ENCODE measurements at regions not wholly inside any gene's neighbourhood (a gene's known extent, or its start where the extent isn't known, plus 50 kb on each side); places are given as distances from the start of the nearest gene placed in this dataset.

- H4K5ac ChIP-seq (ENCODE audit: insufficient read length, low read depth, low read length), result no peak overlapping the region
- H2AFZ ChIP-seq (ENCODE audit: low read length), result no peak overlapping the region
- no peak overlapping the region for H2BK20ac ChIP-seq (ENCODE audit: low read length)
- CTCF ChIA-PET (ENCODE audit: partially characterized antibody), result no interaction called here
- no peaks in the 10 kb centered on the region for H3K27me3 ChIP-seq (replicated peaks in 1 of 4; ENCODE audit: control insufficient read depth in 3 of 4, extremely low read depth in 1 of 4, insufficient read depth in 3 of 4, low read length in 3 of 4)
- H2BK15ac ChIP-seq (ENCODE audit: low read length), result no peak overlapping the region
- peaks cover 19 to 29% of the 10 kb centered on the region in 2 experiments; a peak in 3 of 4 replicates for H3K9me3 ChIP-seq (ENCODE audit: insufficient read depth in 2 of 2, low read depth in 1 of 2, low read length in 1 of 2)
- FAIRE-seq (no peak), DNase-seq (ENCODE audit: low read depth in 1 of 2, low spot score in 2 of 2) (no peak)
- no peak overlapping the region for H3K18ac ChIP-seq (ENCODE audit: extremely low read depth, low read length)
- no peak overlapping the region for H3K4me2 ChIP-seq (ENCODE audit: insufficient read depth in 1 of 2, low read depth in 2 of 2, low read length in 2 of 2)
- H3K4me1 ChIP-seq (replicated peaks in 1 of 4; ENCODE audit: control insufficient read depth in 3 of 4, insufficient read depth in 4 of 4, low read length in 3 of 4), result no peaks in the 10 kb centered on the region
- 85% methylated on average over 1 of the region's 1 CpG; no CpG with 5 or more reads in 1 of the 2 experiments for WGBS, 2 experiments (ENCODE audit: extremely low coverage in 1 of 2, insufficient coverage in 1 of 2, insufficient read length in 1 of 2, insufficient replicate concordance in 2 of 2, low coverage in 1 of 2, low lambda C conversion rate in 2 of 2, missing lambda C conversion rate in 1 of 2)
- H3K79me1 ChIP-seq (ENCODE audit: low read depth, low read length), result no peaks in the 10 kb centered on the region
- H3K27ac ChIP-seq (ENCODE audit: low read depth, low read length), result no peak overlapping the region
- POLR2A ChIA-PET (ENCODE audit: partially characterized antibody), result no interaction called here
- no peaks in the 10 kb centered on the region for H4K20me1 ChIP-seq (replicated peaks in 1 of 2; ENCODE audit: control insufficient read depth in 1 of 2, insufficient read depth in 2 of 2, low read length in 2 of 2)
- no peaks in the 10 kb centered on the region for H3K79me2 ChIP-seq (ENCODE audit: control insufficient read depth in 1 of 2, insufficient read depth in 2 of 2, low read length in 2 of 2)
- no peak overlapping the region for H3K4me3 ChIP-seq (ENCODE audit: extremely low read depth in 1 of 4, insufficient read depth in 2 of 4, low read depth in 3 of 4, low read length in 4 of 4)
- H4K8ac ChIP-seq (ENCODE audit: extremely low read depth, insufficient read depth, low read length), result no peak overlapping the region
- no peaks in the 10 kb centered on the region for H3K23me2 ChIP-seq (ENCODE audit: low read depth, low read length)
- no peak overlapping the region for H4K91ac ChIP-seq (replicated peaks; ENCODE audit: insufficient read length, low read length)
- no peak overlapping the region for H3K4ac ChIP-seq (replicated peaks; ENCODE audit: insufficient read length, low read depth, low read length)
- H3K9ac ChIP-seq (replicated peaks in 1 of 4; ENCODE audit: extremely low read depth in 1 of 4, low read depth in 3 of 4, low read length in 3 of 4), result no peak overlapping the region
- no peak overlapping the region for H2AK5ac ChIP-seq (ENCODE audit: low read depth, low read length)
- no peak overlapping the region for H2BK12ac ChIP-seq (ENCODE audit: low read depth, low read length)
- no peaks in the 10 kb centered on the region; a peak in 1 of 8 replicates for H3K36me3 ChIP-seq (ENCODE audit: control insufficient read depth in 2 of 4, insufficient read depth in 4 of 4, low read length in 3 of 4)
- H3K56ac ChIP-seq (replicated peaks; ENCODE audit: insufficient read length, low read depth, low read length), result no peak overlapping the region
- H3K23ac ChIP-seq (ENCODE audit: insufficient read length), result no peak overlapping the region
- H2BK5ac ChIP-seq (ENCODE audit: low read depth, low read length), result no peak overlapping the region
- no peak overlapping the region for H2BK120ac ChIP-seq (replicated peaks; ENCODE audit: low read depth, low read length)
- no peak overlapping the region for H3K14ac ChIP-seq (ENCODE audit: insufficient read length)
- TF ChIP-seq JUND (IDR thresholded peaks at IDR 0.05; ENCODE audit: low read length), result no peak
- TF ChIP-seq RAD21 (IDR thresholded peaks at IDR 0.05 in 1 of 2, conservative IDR thresholded peaks at IDR 0.05 in 1 of 2; ENCODE audit: low read depth in 2 of 2, low read length in 2 of 2), result no peak
- no peak for TF ChIP-seq FOSL1 (IDR thresholded peaks at IDR 0.05; ENCODE audit: insufficient read depth, low read depth, low read length)
- no peak for TF ChIP-seq CTCF (IDR thresholded peaks at IDR 0.05; ENCODE audit: control extremely low read depth in 1 of 3, insufficient read depth in 1 of 3, low read depth in 1 of 3, low read length in 3 of 3)
- TF ChIP-seq SIX5 (IDR thresholded peaks at IDR 0.05; ENCODE audit: low read depth, low read length), result no peak
- TF ChIP-seq BCL11A (IDR thresholded peaks at IDR 0.05; ENCODE audit: low read depth in 2 of 2, low read length in 2 of 2), result no peak
- TF ChIP-seq NANOG (IDR thresholded peaks at IDR 0.05; ENCODE audit: insufficient read depth, low read depth, low read length, poor library complexity, severe bottlenecking), result no peak
- TF ChIP-seq SRF (IDR thresholded peaks at IDR 0.05; ENCODE audit: low read depth, low read length), result no peak
- no peak for TF ChIP-seq JUN (IDR thresholded peaks at IDR 0.05; ENCODE audit: low read depth, low read length)
- no peak for TF ChIP-seq YY1 (IDR thresholded peaks at IDR 0.05; ENCODE audit: low read depth, low read length)
- no peak for TF ChIP-seq HDAC6 (IDR thresholded peaks at IDR 0.05; ENCODE audit: low read depth, low read length)
- TF ChIP-seq ZNF274 (IDR thresholded peaks at IDR 0.05; ENCODE audit: borderline replicate concordance, extremely low read depth, low read length), result no peak
Observed at GRCh38 chr11:49432242-49432848, 223.9 kb upstream of the FOLH1 start.

Data from H1 (cell line).